SK-N-SH (cell line): ENCODE measurements at regions not wholly inside any gene's neighbourhood (a gene's known extent, or its start where the extent isn't known, plus 50 kb on each side); places are given as distances from the start of the nearest gene placed in this dataset.

Experiments
- CTCF ChIA-PET: fragments of 300-600, 350-600 bp; formaldehyde crosslinking; extraction: SDS; loops from one replicate; lab custom pipeline; 2021; lab: Yijun Ruan, JAX
- POLR2A ChIA-PET: fragments of 350-600 bp; sonication (Branson Sonifier 250); formaldehyde crosslinking; extraction: SDS; loops from one replicate; lab custom pipeline; 2020; ENCODE audit warnings: antibody characterized with exemption, inconsistent platforms; lab: Yijun Ruan, JAX
- DNase-seq: peaks from one replicate; pipeline ENCODE4 v3.0.0; 2012
- H2AFZ ChIP-seq: fragments of 200-600 bp; sonication (generic); 2 replicates; pipeline ENCODE4 v1.8.1; 2016; ENCODE audit warnings: antibody characterized with exemption, mild to moderate bottlenecking, low read depth
- H3F3A ChIP-seq: fragments of 200-600 bp; sonication (generic); replicated peaks from 2 replicates; pipeline ENCODE3; 2016; ENCODE audit warnings: antibody characterized with exemption, mild to moderate bottlenecking; ENCODE audit not compliant: insufficient read depth
- H3K27ac ChIP-seq, 2 experiments: fragments of 200-500 bp in 1 of 2; fragments of 200-600 bp in 1 of 2; sonication (Bioruptor generic) in 1 of 2; sonication (generic), shearing (Covaris generic) in 1 of 2; 2 replicates each; pipeline versions ENCODE4 v1.5.1 to v1.6.1; 2014 to 2016; ENCODE audit warnings: low read depth in 2 of 2, inconsistent platforms in 1 of 2, low read length in 1 of 2, mild to moderate bottlenecking in 1 of 2, mixed read lengths in 1 of 2
- H3K27me3 ChIP-seq: fragments of 200-600 bp; sonication (generic), shearing (Covaris generic); 2 replicates; pipeline ENCODE4 v1.6.1; 2016; ENCODE audit warnings: mixed run types; ENCODE audit not compliant: insufficient read depth
- H3K36me3 ChIP-seq, 2 experiments: fragments of 200-500 bp in 1 of 2; fragments of 200-600 bp in 1 of 2; sonication (Bioruptor generic) in 1 of 2; sonication (generic) in 1 of 2; replicated peaks in 1 of 2; 2 replicates each; pipeline versions ENCODE3 to v1.5.1; 2014 to 2016; ENCODE audit warnings: low read length in 1 of 2, mild to moderate bottlenecking in 1 of 2; ENCODE audit not compliant: insufficient read depth in 2 of 2, control insufficient read depth in 1 of 2
- H3K4me1 ChIP-seq, 2 experiments: fragments of 200-500 bp in 1 of 2; fragments of 200-600 bp in 1 of 2; sonication (Bioruptor generic) in 1 of 2; sonication (generic), shearing (Covaris generic) in 1 of 2; 2 replicates each; pipeline versions ENCODE4 v1.5.1 to v1.6.1; 2014 to 2016; ENCODE audit warnings: low read depth in 1 of 2, low read length in 1 of 2, mixed run types in 1 of 2; ENCODE audit not compliant: insufficient read depth in 2 of 2, control insufficient read depth in 1 of 2
- H3K4me2 ChIP-seq: fragments of 200-600 bp; sonication (generic), shearing (Covaris generic); 2 replicates; pipeline ENCODE4 v1.6.1; 2017; ENCODE audit warnings: mixed run types
- H3K4me3 ChIP-seq, 2 experiments: fragments of 200-500 bp in 1 of 2; fragments of 200-600 bp in 1 of 2; sonication (Bioruptor generic) in 1 of 2; sonication (generic), shearing (Covaris generic) in 1 of 2; 2 replicates each; pipeline versions ENCODE4 v1.5.1 to v1.8.1; 2014 to 2016; ENCODE audit warnings: low read depth in 2 of 2, inconsistent platforms in 1 of 2, low read length in 1 of 2, mild to moderate bottlenecking in 1 of 2, mixed read lengths in 1 of 2, moderate library complexity in 1 of 2
- H3K79me2 ChIP-seq: fragments of 200-600 bp; sonication (generic); 2 replicates; pipeline ENCODE4 v1.8.1; 2017; ENCODE audit warnings: mild to moderate bottlenecking; ENCODE audit not compliant: insufficient read depth
- H3K9ac ChIP-seq: fragments of 200-600 bp; sonication (generic); 2 replicates; pipeline ENCODE4 v1.6.1; 2017; ENCODE audit warnings: mixed run types
- H3K9me2 ChIP-seq: fragments of 200-600 bp; sonication (generic); 2 replicates; pipeline ENCODE4 v1.6.1; 2017; ENCODE audit warnings: mixed run types
- H3K9me3 ChIP-seq: fragments of 200-600 bp; sonication (generic); 2 replicates; pipeline ENCODE4 v1.6.1; 2017; ENCODE audit warnings: mixed run types, mild to moderate bottlenecking, moderate library complexity
- H4K20me1 ChIP-seq: fragments of 200-600 bp; sonication (generic); 2 replicates; pipeline ENCODE4 v1.6.1; 2017; ENCODE audit warnings: mild to moderate bottlenecking, mixed run types; ENCODE audit not compliant: insufficient read depth
- CTCF ChIP-seq: fragments of 200-600 bp; sonication (generic); IDR thresholded peaks from 2 replicates; pipeline ENCODE4 v1.6.1; 2017; ENCODE audit warnings: antibody characterized with exemption, mild to moderate bottlenecking, moderate library complexity
- ELF1 ChIP-seq: IDR thresholded peaks from 2 replicates; pipeline ENCODE4 v1.4.0; 2012
- EP300 ChIP-seq, 2 experiments: IDR thresholded peaks; 2 replicates each; pipeline versions ENCODE4 v1.4.0 to v1.6.1; 2012; ENCODE audit warnings: borderline replicate concordance in 1 of 2, low read depth in 1 of 2, low read length in 1 of 2
- GATA2 ChIP-seq: sonication (generic); formaldehyde crosslinking; IDR thresholded peaks from 2 replicates; pipeline ENCODE4 v1.5.0; 2020; ENCODE audit warnings: mild to moderate bottlenecking, missing genetic modification reagents
- IRF3 ChIP-seq: fragments of 150-350 bp; IDR thresholded peaks from 2 replicates; pipeline ENCODE4 v1.6.1; 2016; ENCODE audit warnings: mild to moderate bottlenecking, low read depth, low read length
- JUND ChIP-seq: IDR thresholded peaks from 2 replicates; pipeline ENCODE4 v1.4.0; 2012
- MAX ChIP-seq: IDR thresholded peaks from 2 replicates; pipeline ENCODE4 v1.4.0; 2012; ENCODE audit warnings: low read depth
- MEF2A ChIP-seq: IDR thresholded peaks from 2 replicates; pipeline ENCODE4 v1.4.0; 2012; ENCODE audit warnings: low read depth, borderline replicate concordance
- NFIC ChIP-seq: IDR thresholded peaks from 2 replicates; pipeline ENCODE4 v1.4.0; 2012; ENCODE audit warnings: borderline replicate concordance
- NRF1 ChIP-seq: IDR thresholded peaks from 2 replicates; pipeline ENCODE4 v1.6.1; 2012; ENCODE audit warnings: low read depth, mild to moderate bottlenecking, low read length
- PBX3 ChIP-seq: IDR thresholded peaks from 2 replicates; pipeline ENCODE4; 2012
- RAD21 ChIP-seq: IDR thresholded peaks from 2 replicates; pipeline ENCODE4 v1.6.1; 2012; ENCODE audit warnings: mild to moderate bottlenecking, low read length
- RCOR1 ChIP-seq: fragments of 150-350 bp; IDR thresholded peaks from 2 replicates; pipeline ENCODE4 v1.6.1; 2017; ENCODE audit warnings: antibody characterized with exemption, low read length
- RFX5 ChIP-seq: IDR thresholded peaks from 2 replicates; pipeline ENCODE4 v1.6.1; 2012; ENCODE audit warnings: mild to moderate bottlenecking, improper control_type of control experiment, low read length
- SMC3 ChIP-seq: IDR thresholded peaks from 2 replicates; pipeline ENCODE4 v1.6.1; 2012; ENCODE audit warnings: low read depth, low read length, improper control_type of control experiment
- USF1 ChIP-seq: IDR thresholded peaks from 2 replicates; pipeline ENCODE4 v1.4.0; 2012; ENCODE audit warnings: low read depth, borderline replicate concordance
- USF2 ChIP-seq: fragments of 150-350 bp; IDR thresholded peaks from 2 replicates; pipeline ENCODE4 v1.6.1; 2017; ENCODE audit warnings: antibody characterized with exemption, low read length, low read depth, borderline replicate concordance
- WGBS: methylation state at CpG from one replicate; pipeline ENCODE4 v1.1.6; 2017; ENCODE audit warnings: low lambda C conversion rate; 5-methylcytosine and 5-hydroxymethylcytosine counted together

- H3K9ac ChIP-seq, result no peak overlapping the region
- no peaks in the 10 kb centered on the region for H3K36me3 ChIP-seq
- H2AFZ ChIP-seq, result no peak overlapping the region
- H3K9me3 ChIP-seq, result no peaks in the 10 kb centered on the region
- no peaks in the 10 kb centered on the region for H3K4me1 ChIP-seq
- peak; percentile 47 for DNase-seq
- no peaks in the 10 kb centered on the region for H3K9me2 ChIP-seq
- H3K27me3 ChIP-seq, result no peaks in the 10 kb centered on the region
- no peaks in the 10 kb centered on the region for H3K79me2 ChIP-seq
- H3K4me3 ChIP-seq, result no peak overlapping the region
- no peak overlapping the region for H3K27ac ChIP-seq
- ChIA-PET CTCF (interaction anchor here (1.0 to 2.5 kb wide), 7 partner anchors 8 to 23 kb away, joined by 3 to 11 read pairs (median 4); no protein-coding TSS in a partner anchor), POLR2A (no interaction called here)
- H3F3A ChIP-seq, result no peaks in the 10 kb centered on the region
- no peaks in the 10 kb centered on the region for H4K20me1 ChIP-seq
- TF ChIP-seq ELF1 (no peak), MEF2A (no peak), IRF3 (no peak), GATA2 (no peak), EP300 (IDR thresholded peaks at IDR 0.05; ENCODE audit: borderline replicate concordance in 1 of 2, low read depth in 1 of 2, low read length in 1 of 2) (no peak), RCOR1 (no peak), SMC3 (no peak), CTCF (peak; percentile 61), USF2 (peak; percentile 14; the same call in 1 of the 2 replicates), NFIC (no peak), RAD21 (peak; percentile 21; the same call in 1 of the 2 replicates), MAX (no peak), USF1 (peak; percentile 92), NRF1 (no peak), PBX3 (no peak), JUND (no peak), RFX5 (no peak)
- 0% methylated on average over 1 of the region's 1 CpG for WGBS
- H3K4me2 ChIP-seq, result no peak overlapping the region
Measured at GRCh38 chrX:129115104-129115503, 408.2 kb downstream of the SMARCA1 start.
